GM21423 (cell line): ENCODE measurements at regions not wholly inside any gene's neighbourhood (a gene's known extent, or its start where the extent isn't known, plus 50 kb on each side); places are given as distances from the start of the nearest gene placed in this dataset.

Source experiments
- ATAC-seq: cut with Tn5 transposase; IDR thresholded peaks from one replicate; pipeline ENCODE4 v1.9.1; 2021; ENCODE audit warnings: mild to moderate bottlenecking, moderate library complexity; ENCODE audit not compliant: unreplicated experiment

- ATAC-seq = no peak
Observed at GRCh38 chr16:52056259-52056658, 490.7 kb downstream of the TOX3 start.

GRCh38 chr16:52055381-52055780, 491.6 kb downstream of the TOX3 start:
- no peak for ATAC-seq

- ATAC-seq = no peak
Observed at GRCh38 chr16:52054326-52054725, 492.6 kb downstream of the TOX3 start.

- no peak for ATAC-seq
Observed at GRCh38 chr16:52052818-52053217, 494.1 kb downstream of the TOX3 start.

- ATAC-seq = no peak
Observed at GRCh38 chr16:52051414-52052172, 495.4 kb downstream of the TOX3 start.

GRCh38 chr16:52050418-52050817, 496.5 kb downstream of the TOX3 start:
- ATAC-seq = no peak

GRCh38 chr16:52035436-52035835, 511.5 kb downstream of the TOX3 start:
- ATAC-seq = no peak

- no peak for ATAC-seq
Observed at GRCh38 chr16:52034830-52035229, 512.1 kb downstream of the TOX3 start.

GRCh38 chr16:52033992-52034391, 513.0 kb downstream of the TOX3 start:
- no peak for ATAC-seq

GRCh38 chr16:52022980-52023379, 524.0 kb downstream of the TOX3 start:
- no peak for ATAC-seq

GRCh38 chr16:52022177-52022576, 524.8 kb downstream of the TOX3 start:
- no peak for ATAC-seq

GRCh38 chr16:52016387-52016786, 530.6 kb downstream of the TOX3 start:
- no peak for ATAC-seq

GRCh38 chr16:52005551-52005950, 541.4 kb downstream of the TOX3 start:
- no peak for ATAC-seq

- ATAC-seq = no peak
Observed at GRCh38 chr16:52004343-52004742, 542.6 kb downstream of the TOX3 start.

GRCh38 chr16:52002026-52002425, 544.9 kb downstream of the TOX3 start:
- no peak for ATAC-seq

- no peak for ATAC-seq
Observed at GRCh38 chr16:51996516-51996915, 550.4 kb downstream of the TOX3 start.

GRCh38 chr16:51994597-51994996, 552.3 kb downstream of the TOX3 start:
- ATAC-seq = no peak

GRCh38 chr16:51989637-51990230, 557.2 kb downstream of the TOX3 start:
- no peak for ATAC-seq

- no peak for ATAC-seq
Observed at GRCh38 chr16:51988977-51989376, 558.0 kb downstream of the TOX3 start.

GRCh38 chr16:51987519-51987918, 559.4 kb downstream of the TOX3 start:
- no peak for ATAC-seq

- ATAC-seq = no peak
Observed at GRCh38 chr16:51986717-51987116, 560.2 kb downstream of the TOX3 start.

- ATAC-seq = no peak
Observed at GRCh38 chr16:51986301-51986700, 560.6 kb downstream of the TOX3 start.

GRCh38 chr16:51985126-51985525, 561.8 kb downstream of the TOX3 start:
- no peak for ATAC-seq
